ENCODE measurements at regions not wholly inside any gene's neighbourhood (a gene's known extent, or its start where the extent isn't known, plus 50 kb on each side); places are given as distances from the start of the nearest gene placed in this dataset.

DNA sequence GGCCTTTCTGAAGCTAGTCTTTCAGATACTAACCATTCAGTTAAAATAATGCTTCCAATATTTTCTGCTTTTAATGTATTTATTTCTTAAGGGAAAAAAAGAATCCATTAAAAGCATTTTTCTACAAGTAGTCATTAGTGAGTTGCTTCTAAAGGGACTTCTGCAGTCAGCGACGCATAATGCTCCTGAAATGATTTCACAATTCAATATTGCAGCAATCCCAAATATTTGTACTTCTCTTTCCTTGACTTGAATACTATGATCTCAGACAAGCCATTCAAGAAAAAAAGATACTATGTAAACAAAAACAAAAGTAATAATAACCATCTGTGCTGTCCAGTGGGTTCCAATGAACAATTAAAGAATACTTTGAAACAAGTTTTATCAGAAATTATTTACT is 681.0 kb downstream of the DIPK2A start:
- H3K4me1 ChIP-seq (ENCODE audit: insufficient read depth, low read length) = no peaks in the 10 kb centered on the region
- H3K36me3 Mint-ChIP-seq (ENCODE audit: low read depth) = no peaks in the 10 kb centered on the region
- no peak overlapping the region for H3K27ac ChIP-seq (ENCODE audit: low read depth in 1 of 2, low read length in 2 of 2)
- H3K27ac Mint-ChIP-seq = no peak overlapping the region
- H3K27me3 ChIP-seq (ENCODE audit: control insufficient read depth in 1 of 2, insufficient read depth in 2 of 2, low read length in 2 of 2) = no peaks in the 10 kb centered on the region
- no peak overlapping the region for H3K4me3 ChIP-seq (ENCODE audit: low read length)
- no peak overlapping the region for H3K4me3 Mint-ChIP-seq
- H3K9me3 ChIP-seq (ENCODE audit: control insufficient read depth in 1 of 2, insufficient read depth in 1 of 2, low read length in 2 of 2) = no peaks in the 10 kb centered on the region
- ChIA-PET CTCF (no interaction called here), POLR2A (no interaction called here)
- intact Hi-C loops (cut with DNase I, micrococcal nuclease) = no loop called here
- H3K27me3 Mint-ChIP-seq = no peaks in the 10 kb centered on the region
- no peaks in the 10 kb centered on the region for H3K9me3 Mint-ChIP-seq
- DNase-seq (no peak), ATAC-seq (ENCODE audit: poor library complexity) (no peak)
- no peak for TF ChIP-seq CTCF (IDR thresholded peaks at IDR 0.05)
- H3K4me1 Mint-ChIP-seq (ENCODE audit: low read depth) = no peaks in the 10 kb centered on the region
- no peaks in the 10 kb centered on the region for H3K36me3 ChIP-seq (ENCODE audit: insufficient read depth, low read length)

GRCh38 chr3:144655423-144655822 is 683.8 kb downstream of the DIPK2A start:
- Mint-ChIP-seq H3K4me1 (ENCODE audit: low read depth) (no peaks in the 10 kb centered on the region), H3K4me3 (no peak overlapping the region), H3K36me3 (ENCODE audit: low read depth) (no peaks in the 10 kb centered on the region), H3K9me3 (no peaks in the 10 kb centered on the region), H3K27ac (no peak overlapping the region), H3K27me3 (no peaks in the 10 kb centered on the region)
- Histone ChIP-seq H3K4me3 (ENCODE audit: low read length) (no peak overlapping the region), H3K36me3 (ENCODE audit: insufficient read depth, low read length) (no peaks in the 10 kb centered on the region), H3K27me3 (ENCODE audit: control insufficient read depth in 1 of 2, insufficient read depth in 2 of 2, low read length in 2 of 2) (no peaks in the 10 kb centered on the region), H3K9me3 (ENCODE audit: control insufficient read depth in 1 of 2, insufficient read depth in 1 of 2, low read length in 2 of 2) (no peaks in the 10 kb centered on the region), H3K4me1 (ENCODE audit: insufficient read depth, low read length) (no peaks in the 10 kb centered on the region), H3K27ac (ENCODE audit: low read depth in 1 of 2, low read length in 2 of 2) (no peak overlapping the region)
- intact Hi-C loops (cut with DNase I, micrococcal nuclease) = no loop called here
- DNase-seq (no peak), ATAC-seq (ENCODE audit: poor library complexity) (no peak)
- ChIA-PET CTCF (no interaction called here), POLR2A (no interaction called here)
- TF ChIP-seq CTCF (IDR thresholded peaks at IDR 0.05) = no peak

DNA sequence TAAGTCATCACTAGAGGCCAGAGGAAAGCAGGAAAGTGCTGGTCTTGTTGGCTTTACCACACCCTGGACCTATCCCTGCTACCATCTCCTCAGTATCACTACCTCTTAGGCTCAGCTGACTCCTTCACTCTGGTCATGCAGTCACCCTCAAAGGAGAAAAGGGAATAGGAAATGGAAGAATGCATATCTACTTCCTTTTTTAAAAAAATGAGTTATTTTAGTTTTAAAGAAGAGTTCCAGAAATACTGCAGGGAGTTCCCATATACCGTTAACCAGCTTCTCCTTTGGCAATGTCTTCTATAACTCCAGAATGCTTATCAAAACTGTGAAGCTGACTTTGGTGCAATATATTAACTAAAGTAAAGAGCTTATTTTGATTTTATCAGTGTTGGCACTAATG is 688.6 kb downstream of the DIPK2A start:
- intact Hi-C loops (cut with DNase I, micrococcal nuclease) = no loop called here
- Histone ChIP-seq H3K36me3 (ENCODE audit: insufficient read depth, low read length) (no peaks in the 10 kb centered on the region), H3K27me3 (ENCODE audit: control insufficient read depth in 1 of 2, insufficient read depth in 2 of 2, low read length in 2 of 2) (no peaks in the 10 kb centered on the region), H3K27ac (ENCODE audit: low read depth in 1 of 2, low read length in 2 of 2) (no peak overlapping the region), H3K4me1 (ENCODE audit: insufficient read depth, low read length) (no peaks in the 10 kb centered on the region), H3K4me3 (ENCODE audit: low read length) (no peak overlapping the region), H3K9me3 (ENCODE audit: control insufficient read depth in 1 of 2, insufficient read depth in 1 of 2, low read length in 2 of 2) (no peaks in the 10 kb centered on the region)
- Mint-ChIP-seq H3K27me3 (no peaks in the 10 kb centered on the region), H3K27ac (no peak overlapping the region), H3K4me3 (no peak overlapping the region), H3K9me3 (peaks cover 3% of the 10 kb centered on the region), H3K4me1 (ENCODE audit: low read depth) (no peaks in the 10 kb centered on the region), H3K36me3 (ENCODE audit: low read depth) (no peaks in the 10 kb centered on the region)
- POLR2A ChIA-PET = no interaction called here
- TF ChIP-seq CTCF (IDR thresholded peaks at IDR 0.05) = no peak
- ATAC-seq (ENCODE audit: poor library complexity) (no peak), DNase-seq (peak in 2 of 14 experiments; percentile 4)
- CTCF ChIA-PET = no interaction called here
